Activated CD8-positive, alpha-beta T cell treated with anti-CD3 and anti-CD28 coated beads, Interleukin-2, amount 10 ng/mL, durations not matched to agents 7 days and 5 days (primary cell): ENCODE measurements at regions not wholly inside any gene's neighbourhood (a gene's known extent, or its start where the extent isn't known, plus 50 kb on each side); places are given as distances from the start of the nearest gene placed in this dataset.

Experiments used
- ATAC-seq: fragments of 150-1000 bp; cut with Tn5 transposase; one replicate; pipeline ENCODE4 v1.10.0; 2021; ENCODE audit warnings: moderate library complexity
- CTCF ChIA-PET: fragments of 350-600 bp; sonication (Branson Sonifier 250); formaldehyde crosslinking; loops from one replicate; lab custom pipeline; 2021; ENCODE audit warnings: antibody characterized with exemption; lab: Charles Lee
- POLR2A ChIA-PET: fragments of 350-600 bp; sonication (Branson Sonifier 250); formaldehyde crosslinking; loops from one replicate; lab custom pipeline; 2021; ENCODE audit warnings: antibody characterized with exemption; lab: Charles Lee
- DNase-seq: peaks from one replicate; pipeline ENCODE4 v3.0.0-alpha.2; 2020
- H3K27ac Mint-ChIP-seq: one replicate; pipeline ENCODE4 v1.8.0; 2021; ENCODE audit warnings: mild to moderate bottlenecking, mixed read lengths
- H3K27me3 Mint-ChIP-seq: one replicate; pipeline ENCODE4 v1.8.0; 2021; ENCODE audit warnings: low read depth, mixed read lengths
- H3K36me3 Mint-ChIP-seq: one replicate; pipeline ENCODE4 v1.8.0; 2021; ENCODE audit warnings: low read depth, mixed read lengths
- H3K4me1 Mint-ChIP-seq: one replicate; pipeline ENCODE4 v1.8.0; 2021; ENCODE audit warnings: low read depth, mixed read lengths
- H3K4me3 Mint-ChIP-seq: one replicate; pipeline ENCODE4 v1.8.0; 2021; ENCODE audit warnings: mild to moderate bottlenecking, mixed read lengths
- H3K9me3 Mint-ChIP-seq: one replicate; pipeline ENCODE4 v1.8.0; 2022; ENCODE audit warnings: mixed read lengths; ENCODE audit not compliant: insufficient read depth

- no peak for ATAC-seq
- ChIA-PET POLR2A (interaction anchor here (0.6 kb wide), 1 partner anchor 30 kb away, joined by 6 read pairs; no protein-coding TSS in a partner anchor), CTCF (no interaction called here)
- Mint-ChIP-seq H3K4me3 (no peak overlapping the region), H3K9me3 (no peaks in the 10 kb centered on the region), H3K4me1 (no peaks in the 10 kb centered on the region), H3K27me3 (no peaks in the 10 kb centered on the region), H3K36me3 (no peaks in the 10 kb centered on the region), H3K27ac (no peak overlapping the region)
- DNase-seq: no peak
These were observed 137.1 kb upstream of the TMEM161B start for GRCh38 chr5:88405783-88406182.

GRCh38 chr5:88404405-88404804 lies 135.8 kb upstream of the TMEM161B start:
- no peak for DNase-seq
- no peaks in the 10 kb centered on the region for H3K9me3 Mint-ChIP-seq
- H3K27me3 Mint-ChIP-seq: peaks cover 3% of the 10 kb centered on the region
- H3K4me3 Mint-ChIP-seq: no peak overlapping the region
- H3K4me1 Mint-ChIP-seq: no peaks in the 10 kb centered on the region
- no peaks in the 10 kb centered on the region for H3K36me3 Mint-ChIP-seq
- CTCF ChIA-PET: no interaction called here
- POLR2A ChIA-PET: no interaction called here
- no peak for ATAC-seq
- H3K27ac Mint-ChIP-seq: no peak overlapping the region

- no peak for DNase-seq
- H3K4me3 Mint-ChIP-seq: no peak overlapping the region
- ChIA-PET CTCF (no interaction called here), POLR2A (no interaction called here)
- H3K27me3 Mint-ChIP-seq: peaks cover 9% of the 10 kb centered on the region
- no peaks in the 10 kb centered on the region for H3K9me3 Mint-ChIP-seq
- H3K27ac Mint-ChIP-seq: no peak overlapping the region
- H3K36me3 Mint-ChIP-seq: no peaks in the 10 kb centered on the region
- ATAC-seq: no peak
- H3K4me1 Mint-ChIP-seq: no peaks in the 10 kb centered on the region
These were observed 133.0 kb upstream of the TMEM161B start for GRCh38 chr5:88401686-88402085.

GRCh38 chr5:88401228-88401627 lies 132.6 kb upstream of the TMEM161B start:
- H3K27ac Mint-ChIP-seq: no peak overlapping the region
- no peak overlapping the region for H3K4me3 Mint-ChIP-seq
- H3K4me1 Mint-ChIP-seq: no peaks in the 10 kb centered on the region
- no peak for DNase-seq
- ChIA-PET CTCF (no interaction called here), POLR2A (no interaction called here)
- peaks cover 9% of the 10 kb centered on the region for H3K27me3 Mint-ChIP-seq
- H3K9me3 Mint-ChIP-seq: no peaks in the 10 kb centered on the region
- ATAC-seq: no peak
- H3K36me3 Mint-ChIP-seq: no peaks in the 10 kb centered on the region

GRCh38 chr5:88399561-88399960 lies 130.9 kb upstream of the TMEM161B start:
- no peak for ATAC-seq

GRCh38 chr5:88398316-88398715 lies 129.7 kb upstream of the TMEM161B start:
- Mint-ChIP-seq H3K27ac (no peak overlapping the region), H3K4me1 (no peaks in the 10 kb centered on the region), H3K27me3 (peaks cover 9% of the 10 kb centered on the region), H3K36me3 (no peaks in the 10 kb centered on the region), H3K9me3 (no peaks in the 10 kb centered on the region), H3K4me3 (no peak overlapping the region)
- CTCF ChIA-PET: no interaction called here
- ATAC-seq: no peak
- POLR2A ChIA-PET: no interaction called here
- DNase-seq: no peak

More at GRCh38 chr5:88399561-88399960, 130.9 kb upstream of the TMEM161B start:
- Mint-ChIP-seq H3K36me3 (no peaks in the 10 kb centered on the region), H3K4me1 (no peaks in the 10 kb centered on the region), H3K27ac (no peak overlapping the region), H3K27me3 (peaks cover 9% of the 10 kb centered on the region), H3K9me3 (no peaks in the 10 kb centered on the region), H3K4me3 (no peak overlapping the region)
- ChIA-PET CTCF (no interaction called here), POLR2A (no interaction called here)
- no peak for DNase-seq

GRCh38 chr5:88396751-88397281 lies 128.2 kb upstream of the TMEM161B start:
- Mint-ChIP-seq H3K9me3 (no peaks in the 10 kb centered on the region), H3K4me3 (no peak overlapping the region), H3K36me3 (no peaks in the 10 kb centered on the region), H3K27ac (no peak overlapping the region), H3K27me3 (peaks cover 9% of the 10 kb centered on the region), H3K4me1 (no peaks in the 10 kb centered on the region)
- DNase-seq: no peak
- POLR2A ChIA-PET: no interaction called here
- CTCF ChIA-PET: no interaction called here
- no peak for ATAC-seq

- ATAC-seq (no peak), DNase-seq (no peak)
- Mint-ChIP-seq H3K4me3 (no peak overlapping the region), H3K4me1 (no peaks in the 10 kb centered on the region), H3K9me3 (no peaks in the 10 kb centered on the region), H3K36me3 (no peaks in the 10 kb centered on the region), H3K27ac (no peak overlapping the region), H3K27me3 (peaks cover 9% of the 10 kb centered on the region)
- ChIA-PET CTCF (no interaction called here), POLR2A (no interaction called here)
These were observed 127.4 kb upstream of the TMEM161B start for GRCh38 chr5:88396000-88396535.

- no peaks in the 10 kb centered on the region for H3K36me3 Mint-ChIP-seq
- peaks cover 8% of the 10 kb centered on the region for H3K27me3 Mint-ChIP-seq
- no peaks in the 10 kb centered on the region for H3K9me3 Mint-ChIP-seq
- H3K4me3 Mint-ChIP-seq: no peak overlapping the region
- ChIA-PET CTCF (no interaction called here), POLR2A (no interaction called here)
- no peaks in the 10 kb centered on the region for H3K4me1 Mint-ChIP-seq
- no peak for DNase-seq
- ATAC-seq: no peak
- no peak overlapping the region for H3K27ac Mint-ChIP-seq
These were observed 126.6 kb upstream of the TMEM161B start for GRCh38 chr5:88395264-88395663.

GRCh38 chr5:88394536-88395175 lies 126.0 kb upstream of the TMEM161B start:
- ChIA-PET POLR2A (no interaction called here), CTCF (no interaction called here)
- Mint-ChIP-seq H3K4me3 (no peak overlapping the region), H3K9me3 (no peaks in the 10 kb centered on the region), H3K36me3 (no peaks in the 10 kb centered on the region), H3K27ac (no peak overlapping the region), H3K4me1 (no peaks in the 10 kb centered on the region), H3K27me3 (peaks cover 7% of the 10 kb centered on the region)
- DNase-seq: no peak
- no peak for ATAC-seq

GRCh38 chr5:88393716-88394535 lies 125.3 kb upstream of the TMEM161B start:
- Mint-ChIP-seq H3K27me3 (peaks cover 7% of the 10 kb centered on the region), H3K4me1 (no peaks in the 10 kb centered on the region), H3K9me3 (no peaks in the 10 kb centered on the region), H3K27ac (no peak overlapping the region), H3K4me3 (no peak overlapping the region), H3K36me3 (no peaks in the 10 kb centered on the region)
- CTCF ChIA-PET: no interaction called here
- ATAC-seq (no peak), DNase-seq (no peak)
- POLR2A ChIA-PET: no interaction called here

- CTCF ChIA-PET: no interaction called here
- peaks cover 5% of the 10 kb centered on the region for H3K27me3 Mint-ChIP-seq
- no peaks in the 10 kb centered on the region for H3K4me1 Mint-ChIP-seq
- no peaks in the 10 kb centered on the region for H3K36me3 Mint-ChIP-seq
- DNase-seq (no peak), ATAC-seq (no peak)
- H3K4me3 Mint-ChIP-seq: no peak overlapping the region
- no peak overlapping the region for H3K27ac Mint-ChIP-seq
- no peaks in the 10 kb centered on the region for H3K9me3 Mint-ChIP-seq
- POLR2A ChIA-PET: no interaction called here
These were observed 124.4 kb upstream of the TMEM161B start for GRCh38 chr5:88393042-88393441.
